HG03457 (cell line): ENCODE measurements at regions not wholly inside any gene's neighbourhood (a gene's known extent, or its start where the extent isn't known, plus 50 kb on each side); places are given as distances from the start of the nearest gene placed in this dataset.

ENCODE experiments used
- ATAC-seq: cut with Tn5 transposase; IDR thresholded peaks from one replicate; pipeline ENCODE4 v1.9.1; 2021; ENCODE audit warnings: moderate number of reproducible peaks; ENCODE audit not compliant: unreplicated experiment

GRCh38 chr21:38959692-38960061 lies 153.9 kb downstream of the ETS2 start:
- ATAC-seq = no peak

GRCh38 chr21:38958940-38959691 lies 153.4 kb downstream of the ETS2 start:
- ATAC-seq = no peak

- no peak for ATAC-seq
Measured at GRCh38 chr21:38958323-38958705, 152.6 kb downstream of the ETS2 start.

GRCh38 chr21:38957575-38958322 lies 152.0 kb downstream of the ETS2 start:
- no peak for ATAC-seq

- ATAC-seq = no peak
Measured at GRCh38 chr21:38956856-38957571, 151.3 kb downstream of the ETS2 start.

- no peak for ATAC-seq
Measured at GRCh38 chr21:38956521-38956855, 150.8 kb downstream of the ETS2 start.

- ATAC-seq = no peak
Measured at GRCh38 chr21:38956007-38956406, 150.3 kb downstream of the ETS2 start.

GRCh38 chr21:38955495-38955894 lies 149.8 kb downstream of the ETS2 start:
- no peak for ATAC-seq

GRCh38 chr21:38954588-38955004 lies 148.9 kb downstream of the ETS2 start:
- ATAC-seq = no peak

- ATAC-seq = no peak
Measured at GRCh38 chr21:38953516-38953915, 147.8 kb downstream of the ETS2 start.

GRCh38 chr21:38952890-38953289 lies 147.2 kb downstream of the ETS2 start:
- ATAC-seq = no peak

- ATAC-seq = no peak
Measured at GRCh38 chr21:38951095-38951730, 145.5 kb downstream of the ETS2 start.

- no peak for ATAC-seq
Measured at GRCh38 chr21:38950435-38951094, 144.8 kb downstream of the ETS2 start.

GRCh38 chr21:38949070-38949380 lies 143.3 kb downstream of the ETS2 start:
- ATAC-seq = no peak

GRCh38 chr21:38948377-38949069 lies 142.8 kb downstream of the ETS2 start:
- no peak for ATAC-seq

- no peak for ATAC-seq
Measured at GRCh38 chr21:38945545-38946245, 140.0 kb downstream of the ETS2 start.

GRCh38 chr21:38944903-38945302 lies 139.2 kb downstream of the ETS2 start:
- ATAC-seq = no peak

- ATAC-seq = no peak
Measured at GRCh38 chr21:38944402-38944801, 138.7 kb downstream of the ETS2 start.

- no peak for ATAC-seq
Measured at GRCh38 chr21:38942748-38943211, 137.1 kb downstream of the ETS2 start.

- no peak for ATAC-seq
Measured at GRCh38 chr21:38938769-38939168, 133.0 kb downstream of the ETS2 start.
